DMS 273 treated with DMSO at 0.1 percent for 48 hours (cell line): ENCODE measurements at regions not wholly inside any gene's neighbourhood (a gene's known extent, or its start where the extent isn't known, plus 50 kb on each side); places are given as distances from the start of the nearest gene placed in this dataset.
"Not testable (repeated sequence)": the region's sequence is repeated elsewhere in the genome, so short reads cannot be mapped to it uniquely, and the experiment has no call there.

Experiments used
- DNase-seq: peaks from one replicate; lab custom pipeline; 2025; lab: John Stamatoyannopoulos, UW

DNA sequence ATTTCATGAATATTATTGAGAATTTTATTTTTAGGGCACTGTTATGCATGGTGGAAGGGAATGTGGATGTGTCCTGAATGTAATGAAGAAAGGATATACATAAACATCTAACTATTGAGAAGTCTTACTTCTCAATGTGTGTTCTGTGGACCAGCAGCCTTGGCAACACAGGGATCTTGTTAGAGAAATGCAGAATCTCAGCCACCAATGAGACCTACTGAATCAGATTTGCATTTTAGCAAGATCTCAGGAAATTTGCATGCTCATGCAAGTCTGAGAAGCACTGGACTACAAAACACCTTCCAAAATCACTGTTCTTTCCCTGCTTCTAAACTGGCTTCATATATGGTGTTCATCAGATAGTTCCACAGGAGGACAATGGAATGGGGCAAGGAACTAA is 139.7 kb upstream of the WDFY3 start:
- no peak for DNase-seq

DNA sequence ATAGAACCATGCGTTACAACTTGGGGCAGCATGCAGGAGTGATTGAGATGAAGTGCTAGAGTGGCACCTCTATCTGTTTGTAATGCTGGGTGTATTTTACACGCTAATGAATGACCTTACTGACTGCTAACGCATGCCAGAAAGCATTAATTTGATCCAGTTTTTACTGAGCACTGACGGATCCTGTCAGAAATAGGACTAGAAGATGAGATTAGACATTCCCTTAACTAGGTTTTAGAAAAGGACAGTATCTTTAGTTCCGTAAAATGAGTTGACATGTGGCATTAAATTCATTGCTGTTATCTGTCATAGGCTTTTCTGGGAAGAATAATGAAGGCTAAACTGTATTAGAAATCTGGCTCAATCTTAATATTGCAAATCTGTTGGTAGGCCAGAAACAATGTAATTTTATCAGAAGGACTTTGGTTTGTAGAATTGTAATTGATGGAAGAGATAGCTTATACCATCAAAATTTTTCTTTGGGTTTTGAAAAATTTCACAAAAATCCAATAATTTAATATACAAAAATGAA is 140.4 kb upstream of the WDFY3 start:
- DNase-seq, result no peak

- DNase-seq, result no peak
These were observed 141.1 kb upstream of the WDFY3 start for GRCh38 chr4:85107553-85107952.

- no peak for DNase-seq
These were observed 147.2 kb upstream of the WDFY3 start for GRCh38 chr4:85113706-85114105.

GRCh38 chr4:85114526-85114925 is 148.0 kb upstream of the WDFY3 start:
- no peak for DNase-seq

DNA sequence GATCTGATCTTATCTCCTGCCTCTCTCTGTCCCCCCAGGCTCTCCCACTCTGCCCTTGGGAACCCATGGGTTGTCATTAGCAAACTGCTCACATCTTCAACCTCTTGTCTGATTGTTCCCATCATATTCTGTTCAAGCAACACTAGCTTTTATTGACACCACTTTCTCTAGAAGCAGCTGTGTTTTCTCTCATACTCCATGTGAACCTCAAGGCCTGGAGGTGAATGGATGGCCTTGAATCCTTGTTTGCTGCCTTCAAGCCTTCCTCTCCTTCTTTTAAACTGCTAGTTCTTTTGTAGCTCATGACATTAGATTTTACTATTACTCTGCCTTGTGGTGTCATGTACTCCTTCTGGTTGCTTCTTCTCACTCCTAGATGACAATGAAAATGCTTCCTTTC is 149.5 kb upstream of the WDFY3 start:
- no peak for DNase-seq

GRCh38 chr4:85125688-85126087 is 159.2 kb upstream of the WDFY3 start:
- no peak for DNase-seq

DNA sequence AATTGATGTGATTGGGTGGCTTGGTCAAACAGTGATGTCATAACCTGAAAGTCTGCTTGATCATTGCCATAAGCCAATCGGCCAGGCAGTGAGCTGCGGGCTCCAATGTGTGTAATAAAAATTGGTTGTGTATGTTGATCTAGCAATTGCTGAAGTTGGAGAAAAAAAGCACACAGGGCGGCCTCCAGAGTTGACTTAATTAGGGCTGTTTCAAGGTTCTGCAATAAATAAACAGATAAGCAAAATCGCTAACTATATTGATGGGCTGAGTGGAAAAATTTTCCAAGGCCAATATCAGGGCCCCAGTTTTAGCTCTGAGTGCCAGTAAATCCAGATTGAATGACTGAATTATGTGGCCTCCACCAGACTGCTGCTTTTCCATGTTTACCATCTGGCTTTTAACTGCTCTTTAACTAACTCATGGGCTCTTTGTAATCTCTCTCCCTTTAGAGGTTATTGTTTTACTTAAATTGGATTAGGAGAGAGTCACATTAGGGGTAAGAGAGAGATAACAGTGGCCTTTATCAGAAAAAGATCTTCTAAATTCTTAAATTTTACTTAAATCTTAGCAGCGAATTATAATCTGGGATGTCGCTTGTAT is 160.6 kb upstream of the WDFY3 start:
- DNase-seq, result peak; percentile 1

DNA sequence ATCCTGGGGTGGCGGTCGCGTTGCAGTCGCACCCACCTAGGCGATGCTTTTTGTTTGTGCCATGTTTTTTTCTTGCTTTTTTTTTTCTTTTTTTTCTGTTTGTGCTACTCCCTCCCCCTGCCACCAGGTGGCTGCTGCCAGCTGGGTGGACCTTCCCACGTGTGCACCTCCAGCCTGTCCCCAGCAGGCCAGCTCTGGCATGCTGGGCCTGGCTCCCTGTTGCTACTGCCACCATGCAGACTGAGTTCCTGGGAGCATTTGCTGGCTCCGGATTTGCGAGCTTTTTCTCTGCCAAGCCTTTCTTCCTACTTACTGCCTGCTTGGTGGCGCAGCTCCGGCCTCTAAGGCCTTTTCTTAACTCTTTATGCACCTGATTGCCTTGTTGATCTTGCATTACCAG is 161.2 kb upstream of the WDFY3 start:
- peak; percentile 48 for DNase-seq

DNA sequence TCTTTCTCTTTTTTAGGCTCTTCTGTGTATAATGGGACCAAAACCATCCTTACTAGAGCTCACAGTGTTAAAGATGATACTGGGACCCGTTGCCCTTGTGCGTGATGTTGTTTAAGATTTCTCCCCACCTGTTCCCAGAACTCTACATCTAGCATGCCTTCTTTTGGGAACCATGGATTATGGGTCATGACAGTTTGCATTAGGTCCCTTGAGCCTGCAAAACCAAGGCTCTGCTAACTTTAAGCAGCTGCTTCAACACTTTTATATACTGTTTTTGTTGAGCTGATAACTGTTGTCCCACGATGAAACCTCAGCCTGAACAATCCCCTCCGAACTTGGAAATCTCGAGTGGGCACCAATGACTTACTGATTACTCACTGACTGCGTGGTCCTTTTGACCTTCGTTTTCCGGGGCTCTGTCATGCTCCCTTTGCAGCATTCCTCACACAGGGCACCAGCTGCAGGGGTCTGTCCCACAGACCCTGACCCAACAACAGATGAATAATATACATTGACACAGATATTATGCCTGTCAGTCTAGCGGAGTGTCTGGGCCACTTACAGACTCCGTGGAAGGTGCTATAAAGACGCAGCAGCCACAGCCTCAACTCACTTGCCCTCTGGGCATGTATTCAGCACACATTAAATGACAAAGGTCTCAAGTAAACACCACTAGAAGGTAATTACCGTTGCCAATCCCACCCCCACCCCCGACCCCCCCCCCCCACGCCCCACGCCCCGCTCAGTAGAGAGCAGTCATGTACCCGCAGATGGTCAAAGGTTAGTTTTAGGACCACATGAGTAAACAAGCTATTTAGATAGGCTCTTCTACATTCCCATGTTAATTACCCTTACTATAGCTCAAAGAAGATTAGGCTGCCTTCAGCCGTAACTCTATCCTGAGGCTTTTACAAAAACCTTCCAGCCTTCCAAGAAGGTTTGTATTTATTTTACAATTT is 162.0 kb upstream of the WDFY3 start:
- DNase-seq, result no peak

DNA sequence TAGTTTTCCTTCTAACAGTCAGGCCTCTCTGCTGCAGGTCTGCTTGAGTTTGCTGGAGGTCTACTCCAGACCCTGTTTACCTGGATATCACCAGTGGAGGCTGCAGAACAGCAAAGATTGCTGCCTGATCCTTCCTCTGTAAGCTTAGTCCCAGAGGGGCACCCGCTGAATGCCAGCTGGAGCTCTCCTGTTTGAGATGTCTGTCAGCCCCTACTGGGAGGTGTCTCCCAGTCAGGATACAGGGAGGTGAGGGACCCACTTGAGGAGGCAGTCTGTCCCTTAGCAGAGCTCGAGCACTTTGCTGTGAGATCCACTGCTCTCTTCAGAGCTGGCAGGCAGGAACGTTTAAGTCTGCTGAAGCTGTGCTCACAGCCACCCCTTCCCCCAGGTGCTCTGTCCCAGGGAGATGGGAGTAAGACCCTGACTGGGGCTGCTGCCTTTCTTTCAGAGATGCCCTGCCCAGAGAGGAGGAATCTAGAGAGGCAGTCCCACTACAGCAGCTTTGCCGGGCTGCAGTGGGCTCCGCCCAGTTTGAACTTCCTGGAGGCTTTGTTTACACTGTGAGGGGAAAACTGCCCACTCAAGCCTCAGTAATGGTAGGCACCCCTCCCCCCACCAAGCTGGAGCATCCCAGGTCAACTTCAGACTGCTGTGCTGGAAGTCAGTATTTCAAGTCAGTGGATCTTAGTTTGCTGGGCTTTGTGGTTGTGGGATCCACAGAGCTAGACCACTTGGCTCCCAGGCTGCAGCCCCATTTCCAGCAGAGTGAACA is 163.1 kb upstream of the WDFY3 start:
- DNase-seq, result not testable (repeated sequence)

DNA sequence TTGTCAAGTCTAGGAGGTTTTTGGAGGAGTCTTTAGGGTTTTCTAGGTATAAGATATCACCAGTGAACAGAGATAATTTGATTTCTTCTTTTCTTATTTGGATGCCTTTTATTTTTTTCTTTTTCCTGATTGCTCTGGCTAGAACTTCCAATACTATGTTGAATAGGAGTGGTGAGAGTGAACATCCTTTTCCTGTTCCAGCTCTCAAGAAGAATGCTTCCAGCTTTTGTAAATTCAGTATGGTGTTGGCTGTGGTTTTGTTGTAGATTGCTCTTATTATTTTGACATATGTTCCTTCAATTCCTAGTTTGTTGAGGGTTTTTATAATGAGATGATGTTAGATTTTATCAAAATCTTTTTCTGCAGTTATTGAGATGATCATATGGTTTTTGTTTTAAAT is 165.6 kb upstream of the WDFY3 start:
- no peak for DNase-seq

- DNase-seq, result no peak
These were observed 166.1 kb upstream of the WDFY3 start for GRCh38 chr4:85132570-85132969.

GRCh38 chr4:85139749-85140148 is 173.3 kb upstream of the WDFY3 start:
- not testable (repeated sequence) for DNase-seq

DNA sequence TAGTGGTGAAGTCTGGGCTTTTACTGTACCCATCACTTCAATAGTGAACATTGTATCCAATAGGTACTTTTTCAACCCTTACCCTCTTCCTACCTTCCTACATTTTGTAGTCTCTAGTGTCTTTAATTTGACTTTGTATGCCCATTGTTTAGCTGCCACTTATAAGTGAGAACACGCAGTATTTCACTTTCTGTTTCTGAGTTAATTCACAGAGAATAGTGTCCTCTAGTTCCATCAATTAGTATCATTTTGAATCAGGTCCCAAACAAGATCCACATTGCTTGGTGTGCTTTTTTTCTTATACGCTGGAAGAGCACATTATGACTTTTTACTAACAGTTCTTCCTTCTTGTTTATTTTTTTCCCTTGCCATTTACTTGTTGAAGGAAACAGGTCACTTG is 176.0 kb upstream of the WDFY3 start:
- DNase-seq, result no peak

- peak; percentile 32 for DNase-seq
These were observed 181.1 kb upstream of the WDFY3 start for GRCh38 chr4:85147481-85148076.

DNA sequence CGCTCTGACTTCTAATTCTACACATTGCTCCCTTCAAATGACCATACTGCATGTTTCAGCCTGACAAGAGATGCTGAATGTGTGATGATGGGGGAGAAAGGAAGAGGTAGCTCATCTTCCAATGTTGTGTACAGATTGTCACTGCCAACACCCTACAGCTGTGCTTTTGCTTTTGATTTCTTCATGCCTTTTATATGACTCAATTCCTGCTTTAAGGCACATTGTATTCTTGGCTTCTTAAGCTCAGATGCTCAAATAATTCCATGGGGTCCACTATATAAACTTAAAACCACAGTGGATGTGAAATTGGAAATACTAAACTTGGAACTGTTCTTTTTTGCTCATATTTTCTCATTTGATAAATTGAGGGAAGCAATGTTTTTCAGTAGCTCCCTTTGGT is 183.2 kb upstream of the WDFY3 start:
- no peak for DNase-seq

- DNase-seq, result no peak
These were observed 184.9 kb upstream of the WDFY3 start for GRCh38 chr4:85151371-85151770.

DNA sequence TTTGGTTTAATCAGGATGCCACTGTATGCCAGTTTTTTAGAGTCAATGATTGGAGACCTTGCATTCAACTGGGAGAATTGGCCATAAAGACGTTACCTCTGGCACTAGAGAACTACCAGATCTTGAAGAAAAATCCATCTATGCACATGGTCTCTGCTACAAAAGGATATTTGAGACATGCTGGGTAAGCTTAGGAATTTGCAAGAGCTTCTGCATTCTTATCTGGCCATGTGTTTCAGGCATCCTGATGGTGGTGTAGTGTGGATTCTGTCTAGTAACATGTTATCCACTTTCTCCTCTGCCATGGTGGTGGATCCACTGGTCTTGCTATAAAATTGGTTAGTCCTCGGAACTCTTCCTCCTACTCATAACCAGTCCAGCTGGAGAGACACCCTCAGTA is 185.3 kb upstream of the WDFY3 start:
- DNase-seq, result no peak

GRCh38 chr4:85152480-85152879 is 186.0 kb upstream of the WDFY3 start:
- no peak for DNase-seq

DNA sequence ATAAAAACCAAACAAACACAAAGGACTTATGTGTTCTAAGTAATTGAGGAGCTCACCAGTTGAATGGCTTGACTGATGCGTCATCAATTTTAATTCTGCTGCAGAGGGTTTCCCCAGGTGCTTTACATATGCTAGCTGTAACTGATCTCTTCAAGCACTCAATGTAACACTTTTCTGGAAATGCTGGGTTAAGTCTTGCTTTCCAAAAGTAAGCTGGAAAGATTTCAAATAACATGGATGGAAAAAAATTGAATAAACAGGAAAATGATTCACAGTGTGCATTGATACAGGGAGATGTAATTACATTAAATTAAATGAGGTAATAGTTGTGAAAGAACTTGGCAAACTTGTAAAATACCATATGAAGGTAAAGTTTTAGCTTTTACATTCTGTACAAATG is 186.7 kb upstream of the WDFY3 start:
- no peak for DNase-seq

- DNase-seq, result peak; percentile 28
These were observed 188.1 kb upstream of the WDFY3 start for GRCh38 chr4:85154591-85154990.
